HEK293T (cell line): ENCODE measurements at regions not wholly inside any gene's neighbourhood (a gene's known extent, or its start where the extent isn't known, plus 50 kb on each side); places are given as distances from the start of the nearest gene placed in this dataset.
A peak's percentile ranks its signal among the peaks of the same experiment; 100 is the strongest.

ENCODE experiments used
- CTCF ChIA-PET: fragments of 350-600 bp; formaldehyde crosslinking; extraction: SDS; loops from one replicate; lab custom pipeline; 2021; ENCODE audit warnings: antibody characterized with exemption, inconsistent platforms; lab: Yijun Ruan, JAX
- POLR2A ChIA-PET: fragments of 350-600 bp; formaldehyde crosslinking; extraction: SDS; loops from one replicate; lab custom pipeline; 2020; ENCODE audit warnings: antibody characterized with exemption, inconsistent platforms; lab: Yijun Ruan, JAX
- DNase-seq: peaks from one replicate; pipeline ENCODE4 v3.0.0; 2012; ENCODE audit warnings: mixed read lengths; ENCODE audit errors: extremely low spot score
- ARNT ChIP-seq: fragments of 450-650 bp; IDR thresholded peaks from 2 replicates; pipeline ENCODE4 v1.6.1; 2017; ENCODE audit warnings: mild to moderate bottlenecking
- BHLHE40 ChIP-seq: fragments of 450-650 bp; IDR thresholded peaks from 2 replicates; pipeline ENCODE4 v1.6.1; 2016; ENCODE audit warnings: mild to moderate bottlenecking, moderate library complexity, borderline replicate concordance
- CTBP1 ChIP-seq: fragments of 450-650 bp; IDR thresholded peaks from 2 replicates; pipeline ENCODE4 v1.6.1; 2016; ENCODE audit warnings: borderline replicate concordance
- ELF4 ChIP-seq: fragments of 450-650 bp; IDR thresholded peaks from 2 replicates; pipeline ENCODE4 v1.6.1; 2017; ENCODE audit warnings: antibody characterized with exemption
- FOXA1 ChIP-seq: fragments of 450-650 bp; IDR thresholded peaks from 2 replicates; pipeline ENCODE4 v1.6.1; 2016; ENCODE audit warnings: mild to moderate bottlenecking
- FOXK2 ChIP-seq: fragments of 450-650 bp; IDR thresholded peaks from 2 replicates; pipeline ENCODE4 v1.6.1; 2016; ENCODE audit warnings: mild to moderate bottlenecking
- FOXM1 ChIP-seq: fragments of 450-650 bp; IDR thresholded peaks from 2 replicates; pipeline ENCODE4 v1.6.1; 2017; ENCODE audit warnings: mild to moderate bottlenecking, borderline replicate concordance
- HDGF ChIP-seq: fragments of 450-650 bp; IDR thresholded peaks from 2 replicates; pipeline ENCODE4 v1.6.1; 2017; ENCODE audit warnings: antibody characterized with exemption, borderline replicate concordance
- L3MBTL2 ChIP-seq: fragments of 450-650 bp; conservative IDR thresholded peaks from 2 replicates; pipeline ENCODE4 v1.6.1; 2016; ENCODE audit warnings: mild to moderate bottlenecking
- LEF1 ChIP-seq: fragments of 450-650 bp; IDR thresholded peaks from 2 replicates; pipeline ENCODE4 v1.6.1; 2017; ENCODE audit warnings: mild to moderate bottlenecking, borderline replicate concordance
- NFRKB ChIP-seq: fragments of 450-650 bp; IDR thresholded peaks from 2 replicates; pipeline ENCODE4 v1.6.1; 2016; ENCODE audit warnings: mild to moderate bottlenecking, moderate library complexity
- PKNOX1 ChIP-seq: fragments of 450-650 bp; IDR thresholded peaks from 2 replicates; pipeline ENCODE4 v1.6.1; 2016
- SP1 ChIP-seq: fragments of 450-650 bp; IDR thresholded peaks from 2 replicates; pipeline ENCODE4 v1.6.1; 2017
- SUZ12 ChIP-seq: fragments of 450-650 bp; IDR thresholded peaks from 2 replicates; pipeline ENCODE4 v1.6.1; 2016; ENCODE audit warnings: mild to moderate bottlenecking
- TARDBP ChIP-seq: fragments of 450-650 bp; IDR thresholded peaks from 2 replicates; pipeline ENCODE4 v1.6.1; 2016
- ZNF384 ChIP-seq: fragments of 450-650 bp; IDR thresholded peaks from 2 replicates; pipeline ENCODE4 v1.6.1; 2016

GRCh38 chr9:99387431-99387830 lies 165.3 kb downstream of the SEC61B start:
- TF ChIP-seq ZNF384 (no peak), FOXK2 (no peak), LEF1 (no peak), TARDBP (no peak)
- no peak for DNase-seq
- ChIA-PET POLR2A (no interaction called here), CTCF (no interaction called here)

- ChIA-PET POLR2A (no interaction called here), CTCF (no interaction called here)
- DNase-seq, result no peak
- TF ChIP-seq PKNOX1, result peak; percentile 30
- no peak for TF ChIP-seq LEF1
Observed at GRCh38 chr9:99389087-99390033, 167.3 kb downstream of the SEC61B start.

- TF ChIP-seq CTBP1 (no peak), ARNT (no peak), LEF1 (no peak), FOXK2 (no peak), L3MBTL2 (no peak), FOXA1 (no peak), FOXM1 (no peak)
- DNase-seq, result no peak
- ChIA-PET POLR2A (no interaction called here), CTCF (no interaction called here)
Observed at GRCh38 chr9:99391937-99392594, 170.0 kb downstream of the SEC61B start.

- TF ChIP-seq SP1 (no peak), PKNOX1 (no peak), BHLHE40 (no peak), ELF4 (no peak), SUZ12 (no peak), LEF1 (no peak), FOXK2 (no peak), HDGF (no peak), ARNT (no peak), ZNF384 (no peak), CTBP1 (no peak), FOXA1 (no peak), L3MBTL2 (no peak), TARDBP (no peak), NFRKB (no peak), FOXM1 (no peak)
- ChIA-PET CTCF (no interaction called here), POLR2A (no interaction called here)
- DNase-seq, result no peak
Observed at GRCh38 chr9:99392986-99393385, 170.9 kb downstream of the SEC61B start.

GRCh38 chr9:99393993-99394392 lies 171.9 kb downstream of the SEC61B start:
- TF ChIP-seq HDGF (no peak), SP1 (no peak), ZNF384 (no peak), L3MBTL2 (no peak), LEF1 (no peak), FOXA1 (no peak), SUZ12 (no peak), FOXM1 (no peak), ARNT (no peak), CTBP1 (no peak), PKNOX1 (no peak), BHLHE40 (no peak)
- ChIA-PET CTCF (no interaction called here), POLR2A (no interaction called here)
- no peak for DNase-seq

GRCh38 chr9:99398241-99398640 lies 176.2 kb downstream of the SEC61B start:
- POLR2A ChIA-PET, result no interaction called here
- no peak for TF ChIP-seq NFRKB
- TF ChIP-seq SUZ12, result no peak
- TF ChIP-seq L3MBTL2, result no peak
- no peak for TF ChIP-seq LEF1
- TF ChIP-seq TARDBP, result no peak
- TF ChIP-seq SP1, result no peak
- no peak for TF ChIP-seq BHLHE40
- no peak for TF ChIP-seq ZNF384
- no peak for TF ChIP-seq FOXK2
- TF ChIP-seq PKNOX1, result no peak
- no peak for TF ChIP-seq CTBP1
- no peak for TF ChIP-seq FOXM1
- TF ChIP-seq HDGF, result no peak
- no peak for TF ChIP-seq ELF4
- TF ChIP-seq FOXA1, result no peak
- no peak for TF ChIP-seq ARNT
- DNase-seq, result no peak
- CTCF ChIA-PET, result no interaction called here
